Gastrocnemius medialis (tissue), 4 donors: ENCODE measurements at regions not wholly inside any gene's neighbourhood (a gene's known extent, or its start where the extent isn't known, plus 50 kb on each side); places are given as distances from the start of the nearest gene placed in this dataset.

Experiments used
- ATAC-seq, 2 donors: fragments of 150-250 bp; one replicate each; pipeline ENCODE4 v1.9.1; 2016
- DNase-seq, 2 donors: peaks; one replicate each; pipeline ENCODE4 v3.0.0-alpha.2; 2019
- H3K27ac ChIP-seq, 4 donors: fragments of 200-600 bp; sonication (generic); 1 replicate in 1 of 4; 2 replicates in 3 of 4; pipeline ENCODE4 v1.5.1; 2016 to 2018; ENCODE audit warnings: mild to moderate bottlenecking in 2 of 4, moderate library complexity in 1 of 4
- H3K27me3 ChIP-seq, 3 donors: fragments of 200-600 bp; sonication (generic) in 2 of 3; 1 replicate in 1 of 3; 2 replicates in 2 of 3; pipeline versions ENCODE4 v1.5.1 to v1.6.0; 2016 to 2019; ENCODE audit warnings: mild to moderate bottlenecking in 1 of 3, moderate library complexity in 1 of 3
- H3K36me3 ChIP-seq, 2 donors: fragments of 200-600 bp; sonication (generic) in 1 of 2; one replicate each; pipeline ENCODE4 v1.5.1; 2017 to 2018
- H3K4me1 ChIP-seq, 2 donors: fragments of 200-600 bp; sonication (generic) in 1 of 2; one replicate each; pipeline ENCODE4 v1.5.1; 2016 to 2017; ENCODE audit warnings: mild to moderate bottlenecking in 2 of 2
- H3K4me3 ChIP-seq, 4 donors: fragments of 200-600 bp; sonication (generic) in 3 of 4; 1 replicate in 1 of 4; 2 replicates in 3 of 4; pipeline ENCODE4 v1.5.1; 2016 to 2019; ENCODE audit warnings: mild to moderate bottlenecking in 2 of 4
- H3K9me3 ChIP-seq, 3 donors: fragments of 200-600 bp; sonication (generic) in 2 of 3; 1 replicate in 1 of 3; 2 replicates in 2 of 3; pipeline ENCODE4 v1.5.1; 2016 to 2019
- POLR2A ChIP-seq, 2 donors: fragments of 450-650 bp; IDR thresholded peaks; one replicate each; pipeline ENCODE4 v1.6.1; 2017; ENCODE audit warnings: antibody characterized with exemption in 2 of 2, mild to moderate bottlenecking in 2 of 2, moderate library complexity in 2 of 2
- in situ Hi-C, 4 donors: fragments of 200-750 bp; cut with MboI; loops; one replicate each; pipeline versions ENCODE4 v1.15.0 to v1.8.0; 2017; ENCODE audit warnings: low sequenced_read_pairs in 4 of 4
- intact Hi-C: fragments of 100-400 bp; cut with DNase I; formaldehyde crosslinking; loops from one replicate; pipeline ENCODE4 v1.15.1; 2023; ENCODE audit warnings: low total_unique reads
- TF ChIP-seq, protein P1 (sequence below), 5 experiments: fragments of 450-650 bp in 3 of 5; fragments of 200-600 bp in 2 of 5; sonication (generic) in 2 of 5; IDR thresholded peaks in 4 of 5; conservative IDR thresholded peaks in 1 of 5; 1 replicate in 4 of 5; 2 replicates in 1 of 5; pipeline ENCODE4 v1.5.1; 2016 to 2019; ENCODE audit warnings: antibody characterized with exemption in 5 of 5, mild to moderate bottlenecking in 3 of 5, moderate library complexity in 3 of 5

DNA sequence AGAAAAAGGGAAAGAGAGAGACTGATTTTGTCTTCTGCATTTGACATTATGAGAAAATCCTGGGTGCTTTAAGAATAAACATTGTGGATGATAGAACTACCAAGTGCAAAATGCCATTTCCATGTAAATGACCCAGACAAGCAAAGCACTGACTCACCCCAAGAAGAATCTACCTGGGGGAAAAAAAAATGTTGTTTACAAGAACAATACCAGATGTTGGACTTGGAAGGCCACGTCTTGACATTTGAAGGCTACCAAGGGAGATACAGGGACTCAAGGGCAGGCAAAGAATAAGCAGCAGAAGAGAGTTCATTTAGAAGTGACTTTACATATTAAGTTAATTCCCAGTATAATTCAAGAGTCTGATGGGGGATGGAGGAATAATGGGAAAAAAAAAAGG lies 125.3 kb downstream of the TMEM114 start:
- no peaks in the 10 kb centered on the region for H3K4me1 ChIP-seq
- H3K9me3 ChIP-seq = no peaks in the 10 kb centered on the region
- no peak for DNase-seq
- no peak for ATAC-seq
- TF ChIP-seq POLR2A (IDR thresholded peaks at IDR 0.05) = no peak
- TF ChIP-seq, protein P1, sequence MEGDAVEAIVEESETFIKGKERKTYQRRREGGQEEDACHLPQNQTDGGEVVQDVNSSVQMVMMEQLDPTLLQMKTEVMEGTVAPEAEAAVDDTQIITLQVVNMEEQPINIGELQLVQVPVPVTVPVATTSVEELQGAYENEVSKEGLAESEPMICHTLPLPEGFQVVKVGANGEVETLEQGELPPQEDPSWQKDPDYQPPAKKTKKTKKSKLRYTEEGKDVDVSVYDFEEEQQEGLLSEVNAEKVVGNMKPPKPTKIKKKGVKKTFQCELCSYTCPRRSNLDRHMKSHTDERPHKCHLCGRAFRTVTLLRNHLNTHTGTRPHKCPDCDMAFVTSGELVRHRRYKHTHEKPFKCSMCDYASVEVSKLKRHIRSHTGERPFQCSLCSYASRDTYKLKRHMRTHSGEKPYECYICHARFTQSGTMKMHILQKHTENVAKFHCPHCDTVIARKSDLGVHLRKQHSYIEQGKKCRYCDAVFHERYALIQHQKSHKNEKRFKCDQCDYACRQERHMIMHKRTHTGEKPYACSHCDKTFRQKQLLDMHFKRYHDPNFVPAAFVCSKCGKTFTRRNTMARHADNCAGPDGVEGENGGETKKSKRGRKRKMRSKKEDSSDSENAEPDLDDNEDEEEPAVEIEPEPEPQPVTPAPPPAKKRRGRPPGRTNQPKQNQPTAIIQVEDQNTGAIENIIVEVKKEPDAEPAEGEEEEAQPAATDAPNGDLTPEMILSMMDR (IDR thresholded peaks at IDR 0.05 in 4 of 5, conservative IDR thresholded peaks at IDR 0.05 in 1 of 5) = no peak
- no peaks in the 10 kb centered on the region for H3K36me3 ChIP-seq
- H3K4me3 ChIP-seq = no peak overlapping the region
- no peak overlapping the region for H3K27ac ChIP-seq
- intact Hi-C loops = no loop called here
- in situ Hi-C loops = no loop called here
- no peaks in the 10 kb centered on the region for H3K27me3 ChIP-seq

DNA sequence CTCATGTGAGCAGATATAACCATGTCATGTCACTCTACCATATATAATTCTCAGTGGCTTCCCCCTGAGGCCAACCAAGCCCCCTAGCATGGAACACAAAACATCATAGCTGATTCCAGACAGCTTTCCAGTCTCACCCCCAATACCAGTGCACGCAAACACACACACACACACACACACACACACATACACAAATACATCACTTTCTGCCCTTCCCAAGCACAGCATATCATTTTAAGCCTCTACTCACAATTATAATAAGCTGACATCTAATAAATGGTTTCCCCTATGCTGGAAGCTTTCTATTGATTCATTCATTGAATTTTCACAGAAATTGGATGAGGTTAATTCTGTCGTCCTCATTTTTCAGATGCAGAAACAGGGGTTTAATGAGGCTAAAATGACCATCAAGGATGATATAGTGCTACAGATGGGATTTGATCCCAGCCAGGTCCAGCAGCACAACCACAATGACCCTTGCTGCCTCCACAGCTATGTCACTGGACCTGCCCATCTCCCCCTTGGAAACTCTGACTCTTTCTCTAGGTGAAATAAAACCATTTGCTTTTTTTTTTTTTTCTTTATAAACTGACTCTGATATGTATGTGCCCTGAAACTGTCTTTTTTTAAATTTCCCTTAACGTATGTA lies 131.1 kb downstream of the TMEM114 start:
- DNase-seq (no peak), ATAC-seq (no peak)
- H3K4me3 ChIP-seq = no peak overlapping the region
- no peaks in the 10 kb centered on the region for H3K27me3 ChIP-seq
- H3K36me3 ChIP-seq = no peaks in the 10 kb centered on the region
- TF ChIP-seq, protein P1 (IDR thresholded peaks at IDR 0.05 in 4 of 5, conservative IDR thresholded peaks at IDR 0.05 in 1 of 5) = no peak
- TF ChIP-seq POLR2A (IDR thresholded peaks at IDR 0.05) = no peak
- in situ Hi-C loops (no loop called here), intact Hi-C loops (no loop called here)
- no peaks in the 10 kb centered on the region for H3K9me3 ChIP-seq
- no peak overlapping the region for H3K27ac ChIP-seq
- no peaks in the 10 kb centered on the region for H3K4me1 ChIP-seq

DNA sequence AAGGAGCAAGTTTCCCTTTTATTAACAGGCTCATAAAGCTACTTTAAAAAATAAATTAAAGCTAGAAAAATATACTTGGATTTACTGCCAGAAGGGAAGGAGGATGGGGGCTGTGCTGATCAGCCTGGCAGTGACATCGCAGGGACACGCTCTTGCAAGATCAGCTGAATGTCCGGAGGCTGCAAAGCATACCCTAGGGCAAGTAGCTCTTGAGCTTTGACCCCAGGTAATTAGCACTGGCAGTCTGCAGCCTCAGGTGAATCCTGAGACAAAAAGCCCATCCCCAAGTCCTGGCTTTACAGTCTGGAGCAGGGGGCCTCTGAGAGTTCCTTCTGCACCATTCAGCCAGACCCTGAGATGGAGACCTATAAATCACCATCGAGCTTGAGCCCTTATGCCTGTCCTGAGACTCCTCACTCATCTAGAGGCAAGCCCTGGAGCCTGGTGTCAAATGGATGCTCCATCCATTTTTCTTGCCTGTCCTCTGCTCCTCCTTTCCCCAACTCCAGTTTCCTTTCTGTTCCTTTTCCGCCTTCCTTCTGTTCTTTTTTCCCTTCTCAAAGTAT lies 131.7 kb downstream of the TMEM114 start:
- intact Hi-C loops = no loop called here
- no peak for TF ChIP-seq POLR2A (IDR thresholded peaks at IDR 0.05)
- TF ChIP-seq, protein P1 (IDR thresholded peaks at IDR 0.05 in 4 of 5, conservative IDR thresholded peaks at IDR 0.05 in 1 of 5) = no peak
- no peaks in the 10 kb centered on the region for H3K36me3 ChIP-seq
- ATAC-seq (no peak), DNase-seq (no peak)
- no peaks in the 10 kb centered on the region for H3K4me1 ChIP-seq
- no peak overlapping the region for H3K27ac ChIP-seq
- no peaks in the 10 kb centered on the region for H3K9me3 ChIP-seq
- no peak overlapping the region for H3K4me3 ChIP-seq
- H3K27me3 ChIP-seq = no peaks in the 10 kb centered on the region
- in situ Hi-C loops = no loop called here

DNA sequence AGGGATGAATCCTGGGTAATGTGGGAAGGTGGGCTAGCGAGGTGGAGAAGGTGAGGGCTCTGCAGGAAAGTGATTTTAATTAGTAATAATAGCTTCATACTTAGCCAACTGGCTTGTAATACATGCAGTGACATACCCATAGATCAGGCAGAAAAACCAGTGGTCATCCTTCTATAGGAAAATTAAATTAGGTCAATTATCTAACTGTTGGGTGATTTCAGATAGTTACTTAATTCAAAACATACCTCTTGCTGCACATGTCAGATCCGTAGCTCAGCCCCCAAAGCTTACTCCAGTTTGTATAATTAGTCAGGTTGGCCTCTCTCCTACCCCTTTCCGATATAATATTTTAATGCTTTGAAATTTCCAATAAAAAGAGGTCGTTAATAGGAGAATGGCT lies 137.0 kb downstream of the TMEM114 start:
- Histone ChIP-seq H3K9me3 (no peaks in the 10 kb centered on the region), H3K27ac (no peak overlapping the region), H3K4me1 (no peaks in the 10 kb centered on the region), H3K36me3 (no peaks in the 10 kb centered on the region), H3K4me3 (no peak overlapping the region), H3K27me3 (no peaks in the 10 kb centered on the region)
- intact Hi-C loops = no loop called here
- no peak for DNase-seq
- no peak for TF ChIP-seq POLR2A (IDR thresholded peaks at IDR 0.05)
- TF ChIP-seq, protein P1 (IDR thresholded peaks at IDR 0.05 in 4 of 5, conservative IDR thresholded peaks at IDR 0.05 in 1 of 5) = no peak
- no peak for ATAC-seq
- in situ Hi-C loops = no loop called here

DNA sequence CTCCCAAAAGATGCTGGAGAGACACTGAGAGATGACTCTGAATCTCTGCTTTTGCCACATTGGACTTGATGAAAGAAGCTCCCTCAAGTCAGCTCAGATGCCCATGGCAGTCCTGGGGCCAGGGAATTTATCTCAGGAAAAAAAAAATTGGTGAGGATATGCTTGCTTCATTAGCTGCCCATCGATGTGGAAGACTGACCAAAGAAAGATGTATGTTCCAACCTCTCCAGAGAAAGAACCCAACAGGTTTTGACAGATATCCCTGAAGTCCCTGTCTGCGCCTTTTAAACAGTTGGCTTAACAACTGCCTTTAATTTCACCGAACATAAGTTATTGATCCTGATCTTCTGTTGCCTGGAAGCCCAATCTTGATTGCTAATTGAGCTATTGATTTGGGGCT lies 137.4 kb downstream of the TMEM114 start:
- Histone ChIP-seq H3K9me3 (no peaks in the 10 kb centered on the region), H3K4me3 (no peak overlapping the region), H3K27ac (no peak overlapping the region), H3K27me3 (no peaks in the 10 kb centered on the region), H3K4me1 (no peaks in the 10 kb centered on the region), H3K36me3 (no peaks in the 10 kb centered on the region)
- in situ Hi-C loops (no loop called here), intact Hi-C loops (no loop called here)
- ATAC-seq (no peak), DNase-seq (no peak)
- TF ChIP-seq, protein P1 (IDR thresholded peaks at IDR 0.05 in 4 of 5, conservative IDR thresholded peaks at IDR 0.05 in 1 of 5) = no peak
- TF ChIP-seq POLR2A (IDR thresholded peaks at IDR 0.05) = no peak
